ENCODE measurements at regions not wholly inside any gene's neighbourhood (a gene's known extent, or its start where the extent isn't known, plus 50 kb on each side); places are given as distances from the start of the nearest gene placed in this dataset.
A peak's percentile ranks its signal among the peaks of the same experiment; 100 is the strongest.

DNA sequence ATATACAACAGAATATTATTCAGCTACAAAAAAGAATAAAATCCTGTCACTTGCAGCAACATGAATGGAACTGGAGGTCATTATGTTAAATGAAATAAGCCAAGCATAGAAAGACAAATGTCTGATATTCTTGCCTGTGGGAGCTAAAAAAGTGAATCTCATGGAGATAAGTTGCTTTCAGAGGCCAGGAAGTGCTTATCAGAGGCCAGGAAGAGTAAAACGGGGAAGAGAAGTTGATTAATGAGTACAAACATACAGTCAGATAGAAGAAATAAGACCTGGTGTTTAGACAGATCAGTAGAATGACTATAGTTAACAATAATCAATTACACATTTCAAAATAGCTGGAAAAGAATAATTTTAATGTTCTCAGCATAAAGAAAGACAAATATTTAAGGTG is 54.4 kb upstream of the CPHXL start:
- intact Hi-C loops (cut with DNase I), result no loop called here
- H3K27ac ChIP-seq, result no peak overlapping the region
- DNase-seq (no peak), ATAC-seq (no peak)
- H3K27me3 ChIP-seq (ENCODE audit: insufficient read depth in 3 of 3, low read length in 2 of 3), result peaks cover 0 to 18% (median 5%) of the 10 kb centered on the region in 3 donors
- H3K4me3 ChIP-seq, result no peak overlapping the region
- no peaks in the 10 kb centered on the region for H3K9me3 ChIP-seq
- TF ChIP-seq, protein P1, sequence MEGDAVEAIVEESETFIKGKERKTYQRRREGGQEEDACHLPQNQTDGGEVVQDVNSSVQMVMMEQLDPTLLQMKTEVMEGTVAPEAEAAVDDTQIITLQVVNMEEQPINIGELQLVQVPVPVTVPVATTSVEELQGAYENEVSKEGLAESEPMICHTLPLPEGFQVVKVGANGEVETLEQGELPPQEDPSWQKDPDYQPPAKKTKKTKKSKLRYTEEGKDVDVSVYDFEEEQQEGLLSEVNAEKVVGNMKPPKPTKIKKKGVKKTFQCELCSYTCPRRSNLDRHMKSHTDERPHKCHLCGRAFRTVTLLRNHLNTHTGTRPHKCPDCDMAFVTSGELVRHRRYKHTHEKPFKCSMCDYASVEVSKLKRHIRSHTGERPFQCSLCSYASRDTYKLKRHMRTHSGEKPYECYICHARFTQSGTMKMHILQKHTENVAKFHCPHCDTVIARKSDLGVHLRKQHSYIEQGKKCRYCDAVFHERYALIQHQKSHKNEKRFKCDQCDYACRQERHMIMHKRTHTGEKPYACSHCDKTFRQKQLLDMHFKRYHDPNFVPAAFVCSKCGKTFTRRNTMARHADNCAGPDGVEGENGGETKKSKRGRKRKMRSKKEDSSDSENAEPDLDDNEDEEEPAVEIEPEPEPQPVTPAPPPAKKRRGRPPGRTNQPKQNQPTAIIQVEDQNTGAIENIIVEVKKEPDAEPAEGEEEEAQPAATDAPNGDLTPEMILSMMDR (IDR thresholded peaks at IDR 0.05), result no peak
- H3K4me1 ChIP-seq, result no peaks in the 10 kb centered on the region
- WGBS, 3 donors, result 13 to 26% (median 19%) methylated on average over 1 of the region's 1 CpG
- H3K36me3 ChIP-seq (ENCODE audit: insufficient read depth in 1 of 2, low read depth in 1 of 2), result no peaks in the 10 kb centered on the region

GRCh38 chr16:75781683-75782343 is 55.5 kb upstream of the CPHXL start:
- Histone ChIP-seq H3K4me3 (no peak overlapping the region), H3K27me3 (ENCODE audit: insufficient read depth in 3 of 3, low read length in 2 of 3) (peaks cover 0 to 13% (median 5%) of the 10 kb centered on the region in 3 donors), H3K36me3 (ENCODE audit: insufficient read depth in 1 of 2, low read depth in 1 of 2) (no peaks in the 10 kb centered on the region), H3K9me3 (no peaks in the 10 kb centered on the region), H3K4me1 (no peaks in the 10 kb centered on the region), H3K27ac (no peak overlapping the region)
- DNase-seq (no peak), ATAC-seq (no peak)
- 66 to 67% (median 66%) methylated on average over 5 of the region's 5 CpGs for WGBS, 3 donors
- TF ChIP-seq, protein P1 (IDR thresholded peaks at IDR 0.05), result no peak
- intact Hi-C loops (cut with DNase I), result no loop called here

DNA sequence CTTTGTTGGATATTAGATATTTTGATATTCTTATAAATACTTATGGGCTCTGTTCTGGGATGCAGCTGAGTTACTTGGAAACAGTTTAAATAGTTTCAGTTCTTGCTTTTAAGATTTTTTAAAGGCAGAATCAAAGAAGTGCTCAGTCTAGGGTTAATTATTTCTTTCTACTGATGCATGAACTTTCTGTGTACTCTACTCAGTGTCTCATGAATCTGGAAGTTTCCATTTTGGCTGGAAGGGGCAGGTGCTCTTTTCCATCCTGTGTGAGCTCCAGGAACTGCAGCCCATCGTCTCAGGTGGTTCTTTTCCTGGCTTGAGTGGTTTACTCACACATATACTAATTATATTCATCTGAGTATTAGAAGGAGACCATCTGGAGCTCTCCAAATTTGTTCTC is 61.1 kb upstream of the CPHXL start:
- ATAC-seq, result no peak
- H3K27me3 ChIP-seq (ENCODE audit: insufficient read depth in 3 of 3, low read length in 2 of 3), result peaks cover 0 to 13% (median 0%) of the 10 kb centered on the region in 3 donors
- intact Hi-C loops (cut with DNase I), result loop anchor here in 1 of 2 donors (5.0 kb wide), 1 partner anchor 870 kb away; no protein-coding TSS in a partner anchor
- TF ChIP-seq, protein P1 (IDR thresholded peaks at IDR 0.05), result no peak
- H3K36me3 ChIP-seq (ENCODE audit: insufficient read depth in 1 of 2, low read depth in 1 of 2), result no peaks in the 10 kb centered on the region
- no peak overlapping the region for H3K4me3 ChIP-seq
- 38 to 42% (median 42%) methylated on average over 1 of the region's 1 CpG for WGBS, 3 donors
- no peaks in the 10 kb centered on the region for H3K4me1 ChIP-seq
- H3K27ac ChIP-seq, result no peak overlapping the region
- no peaks in the 10 kb centered on the region for H3K9me3 ChIP-seq
- DNase-seq, result no peak

DNA sequence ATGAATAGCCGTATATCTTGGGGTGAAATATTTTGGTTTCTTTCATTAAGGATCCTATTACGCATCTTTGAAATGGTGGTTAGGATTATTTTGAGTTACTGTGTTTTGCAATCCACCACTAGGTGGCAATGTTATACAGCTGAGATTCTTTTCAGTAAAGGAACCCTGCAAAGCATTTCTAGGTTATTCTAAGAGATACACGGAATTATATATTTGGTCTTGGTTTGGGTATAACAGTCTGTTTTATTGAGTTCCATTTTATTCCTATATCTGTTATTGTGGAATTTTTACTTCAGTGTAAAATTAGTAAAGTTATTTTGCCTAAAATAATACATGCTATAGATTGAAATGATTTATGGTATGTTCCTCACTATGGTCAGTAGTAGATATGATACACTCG is 62.9 kb upstream of the CPHXL start:
- intact Hi-C loops (cut with DNase I), result loop anchor here (2.0 to 5.0 kb wide), 2 partner anchors 868 to 1382 kb away; no protein-coding TSS in a partner anchor
- Histone ChIP-seq H3K4me1 (no peaks in the 10 kb centered on the region), H3K36me3 (ENCODE audit: insufficient read depth in 1 of 2, low read depth in 1 of 2) (no peaks in the 10 kb centered on the region)

More for the DNA sequence above, 62.9 kb upstream of the CPHXL start:
- ATAC-seq (peak in 1 of 4 donors; percentile 35), DNase-seq (no peak)
- Histone ChIP-seq H3K9me3 (no peaks in the 10 kb centered on the region), H3K27ac (no peak overlapping the region), H3K27me3 (ENCODE audit: insufficient read depth in 3 of 3, low read length in 2 of 3) (peaks cover 0 to 11% (median 0%) of the 10 kb centered on the region in 3 donors), H3K4me3 (no peak overlapping the region)
- WGBS, 3 donors, result 14 to 15% (median 14%) methylated on average over 4 of the region's 4 CpGs
- TF ChIP-seq, protein P1 (IDR thresholded peaks at IDR 0.05), result peak; percentile 77

All from psoas muscle (tissue), 7 donors.